HG03469 (cell line): ENCODE measurements at regions not wholly inside any gene's neighbourhood (a gene's known extent, or its start where the extent isn't known, plus 50 kb on each side); places are given as distances from the start of the nearest gene placed in this dataset.

Experiments
- ATAC-seq: cut with Tn5 transposase; IDR thresholded peaks from one replicate; pipeline ENCODE4 v1.9.1; 2021; ENCODE audit warnings: mild to moderate bottlenecking, moderate library complexity, moderate number of reproducible peaks; ENCODE audit not compliant: unreplicated experiment

DNA sequence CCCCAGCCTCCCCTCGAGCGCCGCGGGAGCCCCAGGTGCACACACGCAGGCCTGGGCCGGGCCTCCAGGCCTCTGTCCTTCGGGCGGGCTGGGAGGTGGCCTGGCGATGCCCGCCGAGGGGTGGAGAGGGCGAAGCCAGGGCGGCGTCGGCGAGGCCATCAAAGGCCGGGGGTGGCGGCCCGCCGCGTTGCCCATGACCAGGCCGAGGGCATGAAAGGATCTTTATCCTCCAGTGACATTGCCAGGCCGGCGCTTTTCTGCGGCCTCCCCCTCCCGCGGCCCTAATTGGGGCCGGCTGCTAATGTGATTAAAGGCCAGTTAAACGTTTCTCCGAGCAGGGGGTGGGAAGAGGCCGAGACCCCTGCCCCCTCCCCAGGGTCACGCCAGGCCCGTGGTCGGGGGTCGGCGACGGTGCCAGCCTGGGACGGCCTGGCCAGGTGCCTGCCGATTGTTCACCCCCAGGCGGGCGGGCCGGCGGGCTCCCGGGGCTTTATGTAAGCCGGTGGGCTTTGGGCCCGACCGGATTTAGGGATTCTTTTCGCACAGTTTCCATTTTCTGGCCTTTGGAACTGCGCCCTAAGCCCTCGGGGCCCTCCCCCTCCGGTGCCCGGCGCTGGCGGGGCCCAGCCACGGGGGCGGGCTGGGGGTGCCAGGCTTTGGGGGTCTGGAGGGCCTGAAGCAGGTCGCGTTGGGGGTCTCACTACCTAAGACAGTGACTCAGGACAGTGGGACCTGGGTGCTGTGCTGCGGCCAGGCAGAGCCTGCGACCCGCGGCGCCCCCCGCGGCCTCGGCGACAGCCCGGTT is 103.2 kb upstream of the DIO3 start:
- ATAC-seq: no peak

DNA sequence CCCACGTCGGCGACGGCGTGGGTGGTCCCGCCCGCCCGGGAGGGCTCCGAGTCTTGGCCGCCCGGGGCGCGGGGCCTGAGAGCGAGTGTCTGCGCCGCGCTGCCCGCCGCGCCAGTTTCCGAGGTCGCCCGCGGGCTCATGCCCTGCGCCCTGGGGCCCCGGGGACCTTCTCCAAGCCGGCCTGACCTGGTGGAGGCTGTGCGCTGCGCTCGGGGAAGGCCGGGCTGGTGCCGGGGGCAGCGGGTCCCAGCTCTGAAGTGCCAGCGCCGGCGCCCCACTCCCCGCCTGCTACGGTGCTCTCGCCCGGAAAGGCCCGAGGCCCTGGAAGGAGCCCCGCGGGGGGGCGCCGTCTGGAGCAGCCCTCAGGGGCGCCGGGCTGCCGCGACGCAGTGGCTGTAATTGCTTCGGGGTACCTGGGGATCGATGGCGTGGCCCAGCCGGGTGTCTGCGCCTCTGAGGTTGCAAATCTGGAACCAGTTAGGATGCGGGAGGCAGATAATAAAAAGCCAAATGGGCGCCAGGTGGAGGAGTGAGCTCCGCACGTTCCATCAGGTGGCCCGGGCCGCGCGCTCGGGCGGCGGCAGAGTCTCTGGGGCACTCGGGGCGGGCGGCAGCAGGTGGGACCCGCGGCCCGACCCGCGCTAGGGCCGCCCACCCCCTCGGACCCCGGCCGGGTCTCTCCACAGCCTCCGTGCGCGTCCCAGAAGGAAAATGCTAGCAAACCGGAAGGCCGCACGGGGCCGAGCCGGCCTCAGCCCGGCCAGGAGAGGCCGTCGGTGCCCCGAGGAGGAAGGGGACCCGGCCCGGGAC is 102.3 kb upstream of the DIO3 start:
- ATAC-seq: no peak

DNA sequence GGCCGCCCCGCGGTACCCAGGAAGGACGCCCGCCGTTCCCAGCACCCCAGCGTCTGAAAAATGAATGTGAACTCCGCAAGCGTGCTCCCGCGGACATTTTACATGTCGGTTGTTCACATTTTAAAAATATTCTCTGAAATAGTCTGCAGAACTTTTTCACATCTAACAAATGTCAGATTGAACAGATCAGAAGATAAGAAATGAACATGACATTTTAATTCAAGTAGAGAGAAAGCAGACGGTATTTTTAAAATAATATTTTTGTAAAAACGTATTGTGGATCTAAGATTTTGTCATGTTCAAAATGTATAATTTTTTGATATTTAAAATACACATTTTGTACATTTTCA is 101.8 kb upstream of the DIO3 start:
- no peak for ATAC-seq

DNA sequence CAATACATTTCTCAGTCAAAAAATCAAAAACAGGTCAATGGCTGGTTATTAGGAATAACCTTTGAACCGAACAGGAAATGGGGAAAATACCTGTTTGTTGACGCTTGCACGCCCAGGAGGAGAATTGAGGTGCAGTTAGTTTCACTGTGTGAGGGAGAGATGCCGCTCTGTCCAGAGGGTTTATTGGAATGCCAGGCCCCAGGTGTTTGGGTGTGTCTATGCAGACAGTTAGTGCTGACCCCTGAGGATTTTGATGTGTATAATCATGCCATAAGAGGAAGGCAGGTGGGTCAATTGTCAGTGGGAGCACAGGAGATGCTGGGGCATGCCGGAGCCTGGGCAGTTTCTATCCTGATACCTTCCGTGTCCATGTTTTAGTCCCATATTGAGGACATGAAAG is 100.8 kb upstream of the DIO3 start:
- ATAC-seq: no peak

DNA sequence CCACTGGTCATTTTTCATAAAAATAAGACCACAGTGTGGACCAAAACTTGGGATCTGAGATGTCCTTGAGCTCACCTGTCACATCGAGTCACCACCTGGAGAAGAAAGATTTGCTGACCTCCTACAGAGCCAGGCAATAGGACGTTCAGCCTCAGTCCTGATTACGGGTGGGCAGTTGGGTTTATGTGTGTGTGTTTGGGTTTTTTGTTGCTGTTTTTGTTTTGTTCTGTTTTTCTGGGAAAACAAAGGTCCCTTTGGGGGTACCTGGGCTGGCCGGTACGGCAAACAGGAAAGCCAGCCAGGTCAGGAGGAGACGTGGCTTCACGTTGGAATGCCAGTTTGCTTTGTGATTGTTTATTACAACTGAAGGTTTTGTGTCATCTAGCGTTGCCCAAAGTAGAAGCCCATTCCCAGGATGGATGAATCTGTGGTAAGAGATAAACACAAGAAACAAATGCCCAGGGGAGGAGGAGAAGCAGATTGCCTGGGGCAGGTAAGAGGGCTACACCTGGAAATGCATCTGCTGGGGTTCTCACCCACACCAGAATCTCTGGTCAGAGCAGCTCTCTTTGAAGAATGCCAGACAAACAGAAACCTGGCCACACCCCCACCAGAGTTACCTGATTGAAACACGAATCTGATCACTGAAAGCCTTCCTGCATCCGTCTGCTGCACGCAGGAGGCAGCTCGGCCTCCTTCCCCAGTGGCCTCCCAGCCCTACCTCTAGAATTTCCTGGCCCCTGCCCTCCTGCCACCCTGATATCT is 100.1 kb upstream of the DIO3 start:
- no peak for ATAC-seq

DNA sequence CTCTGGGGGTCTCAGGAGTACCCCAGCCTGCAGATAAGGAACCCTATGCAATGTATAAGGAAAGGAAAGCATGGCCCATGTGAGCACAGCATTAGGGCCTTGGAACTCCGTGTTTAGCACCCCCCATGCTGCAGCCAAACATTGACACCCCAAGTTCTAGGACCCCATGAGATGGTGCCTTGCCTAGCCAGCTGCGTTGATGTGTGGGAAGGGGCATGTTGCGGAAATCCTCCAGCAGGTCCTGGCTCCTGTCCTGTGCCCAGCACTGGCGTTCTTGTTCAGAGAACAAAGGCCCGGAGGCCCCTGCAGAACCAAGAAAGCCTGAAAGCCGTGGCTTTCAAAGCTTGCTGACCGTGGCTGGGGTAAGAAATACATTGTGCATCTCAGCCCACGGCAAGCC is 99.4 kb upstream of the DIO3 start:
- ATAC-seq: no peak

DNA sequence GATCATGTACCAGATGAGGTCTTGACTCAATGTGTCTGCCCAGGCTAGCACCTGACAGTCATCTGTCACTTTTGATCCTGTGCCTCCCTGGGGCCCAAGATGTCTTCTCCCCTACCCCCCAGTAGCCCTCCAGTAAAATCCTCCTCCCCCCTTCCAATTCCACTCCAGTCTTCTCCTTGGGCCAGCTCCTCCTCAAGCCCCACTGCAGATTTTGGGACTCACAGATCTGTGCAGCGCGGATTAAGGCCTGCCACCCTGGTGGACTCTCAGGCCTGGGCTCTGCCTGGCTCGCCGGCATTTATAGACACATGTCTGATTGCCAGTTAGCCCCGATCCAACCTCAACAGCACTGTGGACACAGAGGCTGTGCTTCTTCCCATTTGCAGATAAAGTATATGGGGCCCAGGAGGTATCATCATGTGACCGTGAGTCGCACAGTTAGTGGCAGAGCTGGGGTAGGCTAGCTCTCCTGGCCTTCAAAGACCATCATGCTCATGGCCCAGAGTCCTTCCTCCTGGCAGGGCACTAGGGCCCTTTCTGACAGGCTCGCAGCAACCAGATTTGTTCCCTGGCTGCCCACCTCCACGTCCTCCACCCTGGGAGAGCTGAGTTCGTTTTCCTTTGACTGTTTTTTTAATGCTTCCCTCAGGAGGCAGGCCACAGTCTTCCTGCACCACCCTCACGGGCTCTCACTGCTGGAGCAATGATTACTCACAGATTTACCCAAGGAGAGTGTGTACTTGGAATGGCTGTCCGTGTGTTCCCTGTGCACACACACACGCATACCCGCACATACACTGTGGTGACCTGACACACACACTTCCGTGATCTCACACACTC is 98.3 kb upstream of the DIO3 start:
- ATAC-seq: no peak

DNA sequence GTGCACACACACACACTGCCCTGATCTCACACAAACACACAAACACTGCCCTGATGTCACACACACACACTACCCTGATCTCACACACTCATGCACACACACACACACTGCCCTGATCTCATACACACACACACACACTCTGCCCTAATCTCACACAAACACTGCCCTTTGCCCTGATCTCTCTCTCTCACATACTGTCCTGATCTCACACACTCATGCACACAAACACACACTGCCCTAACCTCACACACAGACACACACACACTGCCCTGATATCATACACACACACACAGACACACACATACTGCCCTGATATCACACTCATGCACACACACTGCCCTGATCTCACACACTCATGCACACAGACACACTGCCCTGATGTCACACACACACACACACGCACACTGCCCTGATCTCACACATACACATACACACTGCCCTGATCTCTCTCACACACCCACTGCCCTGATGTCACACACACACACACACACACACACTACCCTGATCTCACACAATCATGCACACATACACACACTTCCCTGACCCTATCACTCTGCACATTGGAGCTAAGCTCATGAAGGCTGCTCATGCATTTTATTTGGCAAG is 97.6 kb upstream of the DIO3 start:
- ATAC-seq: no peak

DNA sequence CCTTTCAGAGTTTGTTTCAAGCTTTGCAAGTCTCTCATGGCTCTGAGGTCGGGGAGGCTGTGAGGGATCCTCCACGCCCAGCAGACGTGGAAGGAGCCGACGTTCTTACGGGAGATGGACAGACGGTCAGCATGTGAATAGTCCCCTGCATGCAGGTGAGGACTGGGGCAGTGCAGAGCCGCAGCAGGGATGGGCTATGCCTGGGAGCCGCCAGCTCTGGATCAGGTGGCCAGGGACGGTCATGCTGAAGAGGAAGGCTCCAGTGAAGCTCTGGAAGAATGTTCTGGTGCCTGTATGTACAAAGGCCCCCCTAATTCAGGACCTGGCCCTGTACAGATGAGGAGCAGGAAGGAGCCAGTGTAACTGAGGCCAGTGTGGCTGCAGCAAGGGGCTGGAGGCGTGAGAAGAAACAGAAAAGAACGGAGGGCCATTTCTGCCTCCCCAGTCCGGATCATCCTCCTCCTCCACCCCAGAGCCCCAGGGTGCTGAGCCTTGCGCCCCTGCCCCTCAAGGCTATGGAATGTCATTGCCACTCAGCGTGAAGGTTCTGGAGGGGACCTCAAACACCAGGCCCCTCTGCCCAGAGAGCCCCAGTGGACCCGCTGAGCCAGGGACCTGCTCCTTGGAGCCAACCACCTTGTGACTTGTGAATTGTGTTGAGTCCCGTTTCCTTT is 96.8 kb upstream of the DIO3 start:
- no peak for ATAC-seq

DNA sequence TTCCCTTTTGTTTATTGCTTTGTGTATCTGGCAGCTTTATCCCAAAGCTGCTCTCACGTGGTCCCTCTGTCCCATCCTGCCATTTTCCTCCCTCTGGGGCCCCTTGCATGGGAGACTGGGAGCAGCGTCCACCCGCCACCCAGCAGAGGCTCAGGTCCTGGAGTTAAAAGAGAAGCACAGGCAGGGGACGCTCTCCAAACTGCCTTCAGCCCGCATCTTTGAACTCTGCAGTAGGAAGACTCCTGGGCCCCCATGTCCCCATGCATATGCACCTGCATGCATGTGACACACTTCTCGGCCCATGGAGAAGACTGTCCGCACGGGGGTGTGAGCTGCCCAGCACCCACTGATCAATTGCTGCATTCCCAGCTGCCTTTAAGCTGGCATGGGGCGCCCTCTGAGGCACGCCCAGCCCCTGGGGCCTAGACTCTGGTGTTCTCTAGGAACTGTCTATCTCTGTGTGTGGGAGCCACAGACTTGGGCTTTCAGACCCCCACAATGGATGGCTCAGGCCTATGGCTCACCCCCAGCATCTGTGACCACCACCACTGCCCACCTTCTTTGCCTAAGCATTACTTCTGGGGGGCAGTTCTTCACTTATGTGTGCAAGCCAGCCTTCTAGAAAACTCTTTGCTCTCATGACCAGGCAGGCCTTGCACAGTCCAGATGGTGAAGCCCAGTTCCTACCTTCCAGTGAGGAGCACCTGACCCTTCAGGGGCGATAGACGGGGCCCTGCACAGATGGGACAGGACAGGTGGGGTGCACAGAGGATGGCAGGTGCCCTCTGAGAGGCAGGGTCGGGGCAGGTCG is 96.1 kb upstream of the DIO3 start:
- ATAC-seq: no peak

DNA sequence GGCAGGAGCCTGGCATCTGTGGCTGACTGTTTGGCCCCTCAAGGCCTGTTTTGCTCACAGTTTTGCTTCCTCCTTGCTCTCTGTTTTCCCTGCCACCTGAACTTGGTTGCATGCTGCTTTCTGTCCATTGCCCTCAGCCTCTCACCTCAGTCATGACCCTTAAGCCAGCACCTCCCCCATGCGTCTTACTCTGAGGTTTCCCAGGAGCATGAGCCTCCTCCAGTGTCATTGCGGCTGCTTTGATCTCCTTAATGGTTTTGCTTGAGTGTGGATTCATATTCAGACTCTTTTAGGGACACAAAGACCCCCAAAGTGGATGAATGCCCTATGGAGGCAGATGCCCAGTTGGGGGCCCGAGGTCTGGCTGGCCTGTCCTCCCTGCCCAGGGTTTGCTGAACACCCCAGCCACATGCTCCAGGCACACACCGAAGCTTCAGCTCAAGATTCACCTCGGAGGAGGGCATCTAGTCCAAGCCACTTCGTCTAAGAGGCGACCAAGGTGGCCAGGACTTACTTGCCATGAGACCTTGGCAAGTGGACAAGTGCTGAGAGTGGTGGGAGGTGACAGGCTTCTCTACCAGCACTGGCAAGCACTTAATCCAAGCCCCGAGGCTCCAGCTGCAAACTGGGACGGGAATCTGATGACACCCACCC is 95.4 kb upstream of the DIO3 start:
- no peak for ATAC-seq

DNA sequence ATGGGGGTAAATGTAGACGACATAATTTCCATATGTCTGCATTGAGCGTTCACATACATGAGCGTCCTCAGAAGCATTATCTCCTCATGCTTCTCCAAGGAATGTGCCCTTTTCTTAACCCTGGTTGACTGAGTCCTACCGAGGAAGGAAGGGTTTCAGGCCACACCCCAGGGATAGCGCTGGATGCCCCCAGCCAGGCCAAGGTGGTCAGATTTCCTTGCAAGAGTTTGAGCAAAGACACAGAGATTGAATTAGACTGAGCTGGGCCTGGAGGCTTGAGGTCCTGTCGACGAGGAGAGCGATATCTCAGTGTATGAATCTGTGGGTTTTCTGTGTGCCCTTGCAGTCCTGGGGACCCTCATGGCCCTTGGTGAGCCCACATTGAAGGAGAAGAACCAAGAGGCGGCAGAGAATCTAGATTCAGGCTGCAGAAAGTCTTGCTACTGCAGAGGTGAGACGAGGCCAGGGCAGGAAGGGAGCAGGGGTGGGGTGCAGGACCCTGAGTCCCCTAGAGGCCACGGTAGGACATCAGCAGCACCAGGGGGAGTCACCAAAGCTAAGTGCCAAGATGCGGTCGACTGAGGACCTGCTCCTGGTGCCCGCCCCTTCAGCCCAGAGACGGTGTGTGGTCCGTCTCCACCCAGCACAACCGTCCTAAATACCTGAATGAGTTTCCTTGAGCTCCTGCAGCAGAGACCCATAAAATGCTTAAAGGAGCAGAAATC is 94.7 kb upstream of the DIO3 start:
- no peak for ATAC-seq

DNA sequence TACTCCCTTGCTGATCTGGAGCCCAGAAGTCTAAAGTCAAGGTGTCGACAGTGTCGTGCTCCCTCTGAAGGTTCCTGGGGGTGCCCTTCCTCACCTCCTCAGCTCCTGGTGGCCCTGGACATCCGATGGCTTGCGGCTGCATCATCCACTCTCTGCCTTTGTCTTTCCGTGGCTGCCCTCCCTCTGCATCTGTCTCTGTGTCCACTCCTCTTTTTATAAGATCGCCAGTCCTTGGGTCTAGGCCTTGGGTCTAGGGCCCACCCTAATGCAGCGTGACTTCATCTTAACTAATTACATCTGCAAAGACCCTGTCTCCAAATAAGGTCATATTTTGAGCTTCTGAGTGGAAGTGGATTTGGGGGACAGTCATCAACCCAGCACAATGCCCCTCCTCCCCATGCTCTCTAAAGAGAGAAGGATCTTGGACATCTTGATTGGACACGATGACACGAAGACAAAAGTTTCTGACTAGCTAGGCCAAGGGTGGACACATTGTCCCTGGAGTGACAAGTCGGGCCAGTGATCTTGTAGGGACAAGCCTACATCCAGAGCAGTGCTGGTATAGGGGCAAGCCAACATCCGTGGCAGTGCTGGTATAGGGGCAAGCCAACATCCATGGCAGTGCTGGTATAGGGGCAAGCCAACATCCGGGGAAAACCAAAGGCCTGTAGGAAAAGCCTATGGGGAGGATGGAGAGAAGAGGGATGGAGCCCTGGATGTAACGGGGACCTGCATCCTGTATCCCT is 93.9 kb upstream of the DIO3 start:
- no peak for ATAC-seq

DNA sequence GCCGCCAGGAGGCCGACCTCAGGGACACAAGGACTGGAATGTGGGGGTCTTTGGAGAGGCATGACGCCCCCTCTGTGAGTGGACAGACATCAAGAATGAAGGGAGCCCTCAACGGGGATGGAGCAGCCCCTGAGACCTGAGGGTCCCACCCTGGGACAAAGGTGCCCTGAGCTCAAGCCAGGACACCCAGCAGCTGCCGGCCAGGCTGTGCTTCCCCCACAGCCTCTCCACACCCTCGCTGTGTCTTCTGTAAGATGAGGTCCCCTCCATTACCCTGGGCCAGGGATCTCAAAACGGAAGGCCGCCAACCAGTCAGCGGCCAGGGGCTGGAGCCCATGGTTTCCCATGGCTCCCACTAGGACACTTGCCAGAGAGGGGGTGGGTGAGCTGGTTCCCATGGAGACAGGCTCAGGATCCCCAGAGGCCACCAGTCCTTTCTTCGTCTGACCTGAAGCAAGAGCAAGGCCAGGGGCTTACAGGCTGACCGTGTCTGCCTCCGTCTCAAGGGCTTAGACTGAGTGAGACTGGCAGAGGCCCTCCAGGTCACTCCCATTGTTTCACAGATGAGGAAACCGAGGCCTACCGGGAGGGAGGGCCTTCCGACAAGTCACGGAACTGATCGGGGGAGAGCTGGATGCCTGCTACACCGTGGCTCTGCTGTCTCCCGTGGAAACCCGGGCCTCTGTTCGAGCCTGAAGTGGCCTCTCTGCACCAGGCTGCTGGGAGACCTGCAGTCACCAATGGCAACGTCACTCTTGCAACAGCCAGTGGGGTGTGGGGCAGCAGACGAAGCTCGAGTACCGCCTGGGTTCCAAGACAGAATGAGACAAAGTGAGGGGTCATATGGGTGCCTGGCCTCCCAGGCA is 91.7 kb upstream of the DIO3 start:
- no peak for ATAC-seq

DNA sequence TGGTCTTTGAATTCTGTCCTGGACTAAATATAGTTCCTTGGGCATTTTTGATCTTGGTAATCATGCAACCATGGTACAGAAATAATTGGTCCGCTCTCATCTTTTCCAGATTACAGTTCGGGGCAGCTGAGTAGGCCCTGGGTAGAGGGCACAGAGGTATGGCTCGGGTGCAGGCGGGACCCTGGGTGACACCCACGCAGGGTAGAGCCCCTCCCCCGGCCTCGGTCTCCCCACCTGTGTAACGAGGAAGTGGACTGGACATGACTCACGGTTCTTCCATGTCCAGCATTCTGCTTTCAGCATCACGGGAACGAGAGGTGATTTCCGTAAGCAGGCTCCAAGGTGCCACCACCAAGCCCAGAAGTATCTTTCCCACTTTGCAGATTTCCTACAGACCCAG is 91.0 kb upstream of the DIO3 start:
- no peak for ATAC-seq
